Activated CD4-positive, CD25-positive, alpha-beta regulatory T cell (primary cell): ENCODE measurements at regions not wholly inside any gene's neighbourhood (a gene's known extent, or its start where the extent isn't known, plus 50 kb on each side); places are given as distances from the start of the nearest gene placed in this dataset.

Experiments used
- DNase-seq, 4 experiments: peaks; one replicate each; lab custom pipeline; 2025; lab: John Stamatoyannopoulos, UW

GRCh38 chr6:113802779-113803178, 54.4 kb upstream of the MARCKS start:
- DNase-seq, result no peak

DNA sequence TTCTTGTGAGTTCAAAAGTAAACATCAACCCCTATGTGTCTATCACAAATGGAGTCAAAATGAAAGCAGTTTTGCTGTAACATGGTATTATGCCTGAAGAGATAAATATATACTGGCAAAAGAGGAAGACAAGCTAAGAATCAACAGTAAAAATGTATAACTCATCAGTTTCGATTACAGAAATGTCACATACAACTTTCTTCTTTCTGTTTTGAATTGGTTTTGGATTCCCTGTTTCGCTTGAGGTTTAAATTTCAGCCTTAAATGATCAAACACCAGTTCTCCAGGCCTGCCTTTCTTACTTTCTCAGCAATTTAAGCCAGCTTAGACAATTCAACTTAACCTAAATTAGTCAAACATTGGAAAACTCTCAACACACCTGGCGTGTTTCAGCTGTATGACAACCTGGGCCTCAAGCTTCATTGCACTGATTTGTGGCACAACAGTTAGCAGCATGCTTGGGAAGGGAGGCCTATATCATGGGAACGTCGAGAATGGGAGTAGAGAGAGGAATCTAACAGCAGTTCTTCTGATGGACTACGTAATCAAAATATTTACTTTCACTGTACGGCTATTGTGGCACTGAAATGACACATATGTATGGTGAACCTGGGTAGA, 51.9 kb upstream of the MARCKS start:
- DNase-seq, result no peak

GRCh38 chr6:113805811-113806495, 51.2 kb upstream of the MARCKS start:
- no peak for DNase-seq
